ENCODE measurements at regions not wholly inside any gene's neighbourhood (a gene's known extent, or its start where the extent isn't known, plus 50 kb on each side); places are given as distances from the start of the nearest gene placed in this dataset.

DNA sequence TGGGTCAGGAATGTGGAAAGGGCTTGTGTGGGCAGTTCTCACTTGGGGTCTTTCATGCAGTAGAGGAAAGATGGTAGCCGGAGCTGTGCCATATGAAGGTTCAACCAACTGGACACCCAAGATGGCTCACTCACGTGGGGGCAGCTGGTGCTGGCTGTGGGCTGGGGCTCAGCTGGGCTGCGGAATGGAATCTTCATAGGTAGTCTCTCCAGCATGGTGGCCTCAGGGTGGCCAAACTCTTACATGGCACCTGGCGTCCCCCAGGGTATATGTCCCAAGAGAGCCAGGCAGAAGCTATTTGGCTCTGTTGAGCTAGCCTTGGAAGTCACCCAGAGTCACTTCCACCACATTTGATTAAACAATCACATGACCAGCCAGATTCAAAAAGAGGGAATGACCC, 163.1 kb upstream of the KLHL29 start:
- DNase-seq (ENCODE audit: extremely low spot score) = no peak
- ChIA-PET POLR2A (no interaction called here), CTCF (no interaction called here)
- no peak for TF ChIP-seq CTBP1 (IDR thresholded peaks at IDR 0.05; ENCODE audit: borderline replicate concordance)
- TF ChIP-seq FOXK2 (IDR thresholded peaks at IDR 0.05) = no peak
- TF ChIP-seq, protein P1, sequence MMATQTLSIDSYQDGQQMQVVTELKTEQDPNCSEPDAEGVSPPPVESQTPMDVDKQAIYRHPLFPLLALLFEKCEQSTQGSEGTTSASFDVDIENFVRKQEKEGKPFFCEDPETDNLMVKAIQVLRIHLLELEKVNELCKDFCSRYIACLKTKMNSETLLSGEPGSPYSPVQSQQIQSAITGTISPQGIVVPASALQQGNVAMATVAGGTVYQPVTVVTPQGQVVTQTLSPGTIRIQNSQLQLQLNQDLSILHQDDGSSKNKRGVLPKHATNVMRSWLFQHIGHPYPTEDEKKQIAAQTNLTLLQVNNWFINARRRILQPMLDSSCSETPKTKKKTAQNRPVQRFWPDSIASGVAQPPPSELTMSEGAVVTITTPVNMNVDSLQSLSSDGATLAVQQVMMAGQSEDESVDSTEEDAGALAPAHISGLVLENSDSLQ (IDR thresholded peaks at IDR 0.05) = no peak
- no peak for TF ChIP-seq FOXM1 (IDR thresholded peaks at IDR 0.05; ENCODE audit: borderline replicate concordance)
- TF ChIP-seq SP1 (IDR thresholded peaks at IDR 0.05) = no peak
- TF ChIP-seq ZNF384 (IDR thresholded peaks at IDR 0.05) = no peak
- no peak for TF ChIP-seq SUZ12 (IDR thresholded peaks at IDR 0.05)
- no peak for TF ChIP-seq FOXA1 (IDR thresholded peaks at IDR 0.05)
- no peak for TF ChIP-seq HDGF (IDR thresholded peaks at IDR 0.05; ENCODE audit: borderline replicate concordance)

- ChIA-PET CTCF (interaction anchor here (1.1 kb wide), 1 partner anchor 16 kb away, joined by 3 read pairs; no protein-coding TSS in a partner anchor), POLR2A (no interaction called here)
- no peak for DNase-seq (ENCODE audit: extremely low spot score)
- TF ChIP-seq NFRKB (IDR thresholded peaks at IDR 0.05) (no peak), BHLHE40 (IDR thresholded peaks at IDR 0.05; ENCODE audit: borderline replicate concordance) (no peak), SUZ12 (IDR thresholded peaks at IDR 0.05) (no peak), ZNF384 (IDR thresholded peaks at IDR 0.05) (no peak), L3MBTL2 (conservative IDR thresholded peaks at IDR 0.05) (no peak)
These were observed 154.1 kb upstream of the KLHL29 start for GRCh38 chr2:23230885-23231284.

GRCh38 chr2:23231865-23232264, 153.1 kb upstream of the KLHL29 start:
- TF ChIP-seq HDGF (IDR thresholded peaks at IDR 0.05; ENCODE audit: borderline replicate concordance) (no peak), FOXA1 (IDR thresholded peaks at IDR 0.05) (no peak)
- ChIA-PET POLR2A (no interaction called here), CTCF (no interaction called here)
- DNase-seq (ENCODE audit: extremely low spot score) = no peak

DNA sequence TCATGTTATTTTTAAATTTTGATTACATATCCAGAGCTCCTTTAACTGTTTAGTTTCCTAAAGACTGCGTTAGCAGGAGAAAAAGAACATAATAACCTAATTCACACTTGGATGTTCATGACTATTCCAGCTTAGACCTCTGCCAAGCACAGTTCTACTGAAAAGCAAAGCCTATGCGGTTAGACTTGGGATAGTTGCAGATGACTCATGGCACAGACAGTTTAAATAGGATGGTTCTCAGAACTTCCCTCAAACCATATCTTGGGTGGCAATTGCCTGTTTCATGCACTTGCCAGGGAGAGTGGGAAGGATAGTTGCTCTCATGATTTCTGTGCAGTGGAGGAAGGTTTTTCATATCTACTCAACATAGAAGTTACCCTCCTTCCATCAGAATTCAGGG, 149.7 kb upstream of the KLHL29 start:
- TF ChIP-seq ARNT (IDR thresholded peaks at IDR 0.05) = no peak
- no peak for TF ChIP-seq L3MBTL2 (conservative IDR thresholded peaks at IDR 0.05)
- TF ChIP-seq BHLHE40 (IDR thresholded peaks at IDR 0.05; ENCODE audit: borderline replicate concordance) = no peak
- TF ChIP-seq LEF1 (IDR thresholded peaks at IDR 0.05; ENCODE audit: borderline replicate concordance) = no peak
- no peak for TF ChIP-seq SUZ12 (IDR thresholded peaks at IDR 0.05)
- no peak for TF ChIP-seq FOXK2 (IDR thresholded peaks at IDR 0.05)
- TF ChIP-seq, protein P1 (IDR thresholded peaks at IDR 0.05) = no peak
- TF ChIP-seq NFRKB (IDR thresholded peaks at IDR 0.05) = no peak
- no peak for TF ChIP-seq TARDBP (IDR thresholded peaks at IDR 0.05)
- no peak for TF ChIP-seq FOXM1 (IDR thresholded peaks at IDR 0.05; ENCODE audit: borderline replicate concordance)
- TF ChIP-seq CTBP1 (IDR thresholded peaks at IDR 0.05; ENCODE audit: borderline replicate concordance) = no peak
- no peak for TF ChIP-seq FOXA1 (IDR thresholded peaks at IDR 0.05)
- TF ChIP-seq ZNF384 (IDR thresholded peaks at IDR 0.05) = no peak
- no peak for TF ChIP-seq HDGF (IDR thresholded peaks at IDR 0.05; ENCODE audit: borderline replicate concordance)
- TF ChIP-seq SP1 (IDR thresholded peaks at IDR 0.05) = no peak
- TF ChIP-seq ELF4 (IDR thresholded peaks at IDR 0.05) = no peak
- no peak for DNase-seq (ENCODE audit: extremely low spot score)
- ChIA-PET CTCF (no interaction called here), POLR2A (no interaction called here)

DNA sequence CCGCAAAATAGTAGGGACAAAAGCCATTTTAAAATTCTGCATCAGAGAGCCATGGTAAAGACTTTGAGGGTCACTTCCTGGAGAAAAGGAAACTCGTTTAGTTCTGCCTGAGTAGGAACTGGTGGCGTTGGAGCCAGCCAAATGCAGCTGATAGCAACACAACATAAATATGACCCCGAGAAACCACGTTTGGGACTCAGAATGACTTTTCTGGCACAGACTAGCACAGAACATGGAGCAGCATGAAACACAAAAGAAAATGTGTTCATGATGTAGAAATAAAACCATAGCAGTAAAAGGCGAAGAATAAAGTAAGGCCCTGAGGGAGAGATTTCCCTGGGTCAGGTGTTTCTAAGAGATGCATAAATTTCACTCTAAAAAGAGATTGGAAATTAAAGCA, 149.2 kb upstream of the KLHL29 start:
- POLR2A ChIA-PET = no interaction called here
- CTCF ChIA-PET = interaction anchor here (0.6 kb wide), 1 partner anchor 183 kb away, joined by 3 read pairs; no protein-coding TSS in a partner anchor

DNA sequence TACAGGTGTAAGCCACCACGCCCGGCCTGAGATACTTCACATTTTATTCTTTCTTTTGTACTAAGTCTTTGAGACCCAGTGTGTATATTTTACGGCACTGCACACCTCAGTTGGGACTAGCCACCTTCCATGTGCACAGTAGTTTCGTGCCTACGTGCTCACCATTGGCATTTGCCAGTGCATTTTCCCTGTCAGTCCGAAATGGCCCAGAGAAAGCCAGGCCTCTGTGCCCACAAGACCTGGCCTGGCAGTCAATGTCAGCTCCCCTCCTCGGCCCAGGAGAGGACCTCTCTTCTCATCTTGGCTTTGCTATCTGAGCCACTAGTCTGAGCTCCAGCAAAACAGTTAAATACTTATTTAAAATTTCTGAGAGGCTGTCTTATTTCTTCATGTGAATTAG, 147.8 kb upstream of the KLHL29 start:
- no peak for DNase-seq (ENCODE audit: extremely low spot score)
- ChIA-PET POLR2A (no interaction called here), CTCF (no interaction called here)
- TF ChIP-seq NFRKB (IDR thresholded peaks at IDR 0.05) (no peak), SUZ12 (IDR thresholded peaks at IDR 0.05) (no peak), SP1 (IDR thresholded peaks at IDR 0.05) (no peak), L3MBTL2 (conservative IDR thresholded peaks at IDR 0.05) (no peak)

More for the DNA sequence above, 149.2 kb upstream of the KLHL29 start:
- TF ChIP-seq L3MBTL2 (conservative IDR thresholded peaks at IDR 0.05) = no peak
- TF ChIP-seq BHLHE40 (IDR thresholded peaks at IDR 0.05; ENCODE audit: borderline replicate concordance) = no peak
- TF ChIP-seq, protein P1 (IDR thresholded peaks at IDR 0.05) = no peak
- TF ChIP-seq FOXM1 (IDR thresholded peaks at IDR 0.05; ENCODE audit: borderline replicate concordance) = no peak
- TF ChIP-seq TARDBP (IDR thresholded peaks at IDR 0.05) = no peak
- no peak for TF ChIP-seq LEF1 (IDR thresholded peaks at IDR 0.05; ENCODE audit: borderline replicate concordance)
- TF ChIP-seq HDGF (IDR thresholded peaks at IDR 0.05; ENCODE audit: borderline replicate concordance) = no peak
- no peak for TF ChIP-seq ZNF384 (IDR thresholded peaks at IDR 0.05)
- no peak for TF ChIP-seq FOXA1 (IDR thresholded peaks at IDR 0.05)
- TF ChIP-seq NFRKB (IDR thresholded peaks at IDR 0.05) = no peak
- no peak for TF ChIP-seq SUZ12 (IDR thresholded peaks at IDR 0.05)
- TF ChIP-seq ELF4 (IDR thresholded peaks at IDR 0.05) = no peak
- no peak for TF ChIP-seq CTBP1 (IDR thresholded peaks at IDR 0.05; ENCODE audit: borderline replicate concordance)
- TF ChIP-seq SP1 (IDR thresholded peaks at IDR 0.05) = no peak
- TF ChIP-seq FOXK2 (IDR thresholded peaks at IDR 0.05) = no peak
- TF ChIP-seq ARNT (IDR thresholded peaks at IDR 0.05) = no peak
- no peak for DNase-seq (ENCODE audit: extremely low spot score)

- CTCF ChIA-PET = no interaction called here
- no peak for DNase-seq (ENCODE audit: extremely low spot score)
- TF ChIP-seq L3MBTL2 (conservative IDR thresholded peaks at IDR 0.05) (no peak), BHLHE40 (IDR thresholded peaks at IDR 0.05; ENCODE audit: borderline replicate concordance) (no peak), FOXM1 (IDR thresholded peaks at IDR 0.05; ENCODE audit: borderline replicate concordance) (no peak), LEF1 (IDR thresholded peaks at IDR 0.05; ENCODE audit: borderline replicate concordance) (no peak), CTBP1 (IDR thresholded peaks at IDR 0.05; ENCODE audit: borderline replicate concordance) (no peak), TARDBP (IDR thresholded peaks at IDR 0.05) (no peak)
- POLR2A ChIA-PET = no interaction called here
These were observed 146.8 kb upstream of the KLHL29 start for GRCh38 chr2:23238011-23238657.
